H1 (cell line): ENCODE measurements at regions not wholly inside any gene's neighbourhood (a gene's known extent, or its start where the extent isn't known, plus 50 kb on each side); places are given as distances from the start of the nearest gene placed in this dataset.

Source experiments
- CTCF ChIA-PET: fragments of 300-600 bp; sonication (Branson Sonifier 250); formaldehyde crosslinking; loops from one replicate; lab custom pipeline; 2021; ENCODE audit not compliant: partially characterized antibody; lab: Charles Lee
- POLR2A ChIA-PET: fragments of 300-600 bp; sonication (Branson Sonifier 250); formaldehyde crosslinking; loops from one replicate; lab custom pipeline; 2021; ENCODE audit warnings: inconsistent platforms; ENCODE audit not compliant: partially characterized antibody; lab: Charles Lee
- DNase-seq, 2 experiments: peaks; one replicate each; pipeline versions ENCODE4 v3.0.0 to v3.0.0-alpha.2; 2010 to 2022; ENCODE audit warnings: low spot score in 2 of 2, low read depth in 1 of 2, mixed read lengths in 1 of 2
- FAIRE-seq: peaks from 2 replicates; lab custom pipeline; 2011; peaks lifted over from hg19 to GRCh38; lab: Jason Lieb, UNC
- H2AFZ ChIP-seq: 2 replicates; pipeline ENCODE4 v1.8.1; 2012; ENCODE audit warnings: low read length, inconsistent platforms
- H2AK5ac ChIP-seq: 2 replicates; pipeline ENCODE4 v1.6.1; 2013; ENCODE audit warnings: low read depth, low read length
- H2BK120ac ChIP-seq: replicated peaks from 2 replicates; pipeline ENCODE3; 2013; ENCODE audit warnings: low read depth, low read length, inconsistent platforms
- H2BK12ac ChIP-seq: 2 replicates; pipeline ENCODE4 v1.6.1; 2013; ENCODE audit warnings: low read depth, low read length
- H2BK15ac ChIP-seq: 2 replicates; pipeline ENCODE4 v1.6.1; 2013; ENCODE audit warnings: low read length
- H2BK20ac ChIP-seq: 2 replicates; pipeline ENCODE4 v1.6.1; 2013; ENCODE audit warnings: low read length
- H2BK5ac ChIP-seq: 2 replicates; pipeline ENCODE4 v1.6.1; 2013; ENCODE audit warnings: low read depth, low read length
- H3K14ac ChIP-seq: 2 replicates; pipeline ENCODE4 v1.6.1; 2013; ENCODE audit warnings: inconsistent platforms; ENCODE audit not compliant: insufficient read length
- H3K18ac ChIP-seq: 2 replicates; pipeline ENCODE4 v1.6.1; 2013; ENCODE audit warnings: low read length; ENCODE audit errors: extremely low read depth
- H3K23ac ChIP-seq: 2 replicates; pipeline ENCODE4 v1.6.1; 2013; ENCODE audit warnings: inconsistent platforms; ENCODE audit not compliant: insufficient read length
- H3K23me2 ChIP-seq: 2 replicates; pipeline ENCODE4 v1.6.1; 2013; ENCODE audit warnings: low read depth, low read length
- H3K27ac ChIP-seq: 2 replicates; pipeline ENCODE4 v1.6.1; 2011; ENCODE audit warnings: low read depth, low read length, inconsistent platforms
- H3K27me3 ChIP-seq, 4 experiments: replicated peaks in 1 of 4; 1 replicate in 1 of 4; 2 replicates in 3 of 4; pipeline versions ENCODE4 v1.6.1 to v1.8.1; 2011 to 2013; ENCODE audit warnings: low read length in 3 of 4, mild to moderate bottlenecking in 3 of 4, inconsistent platforms in 2 of 4, mixed read lengths in 2 of 4, moderate library complexity in 1 of 4; ENCODE audit not compliant: control insufficient read depth in 3 of 4, insufficient read depth in 3 of 4; ENCODE audit errors: extremely low read depth in 1 of 4
- H3K36me3 ChIP-seq, 4 experiments: 2 replicates each; pipeline versions ENCODE4 v1.6.1 to v1.8.1; 2011 to 2013; ENCODE audit warnings: mild to moderate bottlenecking in 4 of 4, low read length in 3 of 4, moderate library complexity in 2 of 4, control low read depth in 1 of 4, inconsistent platforms in 1 of 4; ENCODE audit not compliant: insufficient read depth in 4 of 4, control insufficient read depth in 2 of 4
- H3K4ac ChIP-seq: replicated peaks from 2 replicates; pipeline ENCODE3; 2013; ENCODE audit warnings: low read length, low read depth, mixed read lengths, inconsistent platforms; ENCODE audit not compliant: insufficient read length
- H3K4me1 ChIP-seq, 4 experiments: replicated peaks in 1 of 4; 1 replicate in 1 of 4; 2 replicates in 3 of 4; pipeline versions ENCODE4 v1.6.1 to v1.8.1; 2011 to 2013; ENCODE audit warnings: low read length in 3 of 4, inconsistent platforms in 2 of 4, mixed read lengths in 1 of 4; ENCODE audit not compliant: insufficient read depth in 4 of 4, control insufficient read depth in 3 of 4
- H3K4me2 ChIP-seq, 2 experiments: 2 replicates each; pipeline versions ENCODE4 v1.6.1 to v1.8.1; 2011 to 2013; ENCODE audit warnings: low read depth in 2 of 2, low read length in 2 of 2, control low read depth in 1 of 2, inconsistent platforms in 1 of 2, mild to moderate bottlenecking in 1 of 2; ENCODE audit not compliant: insufficient read depth in 1 of 2
- H3K4me3 ChIP-seq, 4 experiments: fragments of 200-600, 300-600 bp in 1 of 4; sonication (generic), shearing (Covaris generic), sonication (Bioruptor Twin) in 1 of 4; 2 replicates each; pipeline versions ENCODE4 v1.5.1 to v1.8.1; 2011 to 2016; ENCODE audit warnings: low read length in 4 of 4, low read depth in 3 of 4, control low read depth in 2 of 4, inconsistent platforms in 2 of 4, mild to moderate bottlenecking in 2 of 4, mixed read lengths in 1 of 4, moderate library complexity in 1 of 4; ENCODE audit not compliant: insufficient read depth in 2 of 4; ENCODE audit errors: extremely low read depth in 1 of 4
- H3K56ac ChIP-seq: replicated peaks from 2 replicates; pipeline ENCODE3; 2013; ENCODE audit warnings: low read depth, mild to moderate bottlenecking, mixed read lengths, low read length, inconsistent platforms; ENCODE audit not compliant: insufficient read length
- H3K79me1 ChIP-seq: 2 replicates; pipeline ENCODE4 v1.6.1; 2013; ENCODE audit warnings: low read depth, low read length, control low read depth
- H3K79me2 ChIP-seq, 2 experiments: 2 replicates each; pipeline versions ENCODE4 v1.6.1 to v1.8.1; 2012 to 2013; ENCODE audit warnings: low read length in 2 of 2, mild to moderate bottlenecking in 2 of 2, inconsistent platforms in 1 of 2; ENCODE audit not compliant: insufficient read depth in 2 of 2, control insufficient read depth in 1 of 2
- H3K9ac ChIP-seq, 4 experiments: replicated peaks in 1 of 4; 1 replicate in 1 of 4; 2 replicates in 3 of 4; pipeline versions ENCODE4 v1.6.1 to v1.8.1; 2011 to 2013; ENCODE audit warnings: low read depth in 3 of 4, low read length in 3 of 4, control low read depth in 2 of 4, mild to moderate bottlenecking in 2 of 4, moderate library complexity in 2 of 4, inconsistent platforms in 1 of 4; ENCODE audit errors: extremely low read depth in 1 of 4
- H3K9me3 ChIP-seq, 2 experiments: 2 replicates each; pipeline versions ENCODE4 v1.6.1 to v1.8.1; 2012 to 2013; ENCODE audit warnings: mild to moderate bottlenecking in 2 of 2, moderate library complexity in 2 of 2, control low read depth in 1 of 2, inconsistent platforms in 1 of 2, low read depth in 1 of 2, low read length in 1 of 2, mixed read lengths in 1 of 2; ENCODE audit not compliant: insufficient read depth in 2 of 2
- H4K20me1 ChIP-seq, 2 experiments: replicated peaks in 1 of 2; 2 replicates each; pipeline versions ENCODE3 to v1.8.1; 2011 to 2013; ENCODE audit warnings: inconsistent platforms in 2 of 2, low read length in 2 of 2, mild to moderate bottlenecking in 1 of 2; ENCODE audit not compliant: insufficient read depth in 2 of 2, control insufficient read depth in 1 of 2
- H4K5ac ChIP-seq: 2 replicates; pipeline ENCODE4 v1.6.1; 2013; ENCODE audit warnings: low read length, low read depth, mixed read lengths, inconsistent platforms; ENCODE audit not compliant: insufficient read length
- H4K8ac ChIP-seq: 2 replicates; pipeline ENCODE4 v1.8.0; 2013; ENCODE audit warnings: mild to moderate bottlenecking, moderate library complexity, low read length, inconsistent platforms; ENCODE audit not compliant: insufficient read depth; ENCODE audit errors: extremely low read depth
- H4K91ac ChIP-seq: replicated peaks from 2 replicates; pipeline ENCODE3; 2013; ENCODE audit warnings: low read length, mixed read lengths, inconsistent platforms; ENCODE audit not compliant: insufficient read length
- EZH2 ChIP-seq: fragments of 200-600 bp; sonication (generic); IDR thresholded peaks from 2 replicates; pipeline ENCODE4 v1.7.1; 2012; ENCODE audit warnings: low read depth, mild to moderate bottlenecking, moderate library complexity, low read length, inconsistent platforms; ENCODE audit not compliant: severe bottlenecking
- GTF2F1 ChIP-seq: IDR thresholded peaks from 2 replicates; pipeline ENCODE4 v1.6.1; 2012; ENCODE audit warnings: low read depth, low read length, improper control_type of control experiment, borderline replicate concordance
- HDAC2 ChIP-seq, 2 experiments: fragments of 300-600 bp in 1 of 2; sonication (generic) in 1 of 2; IDR thresholded peaks; 2 replicates each; pipeline ENCODE4 v1.6.1; 2011 to 2012; ENCODE audit warnings: low read depth in 2 of 2, low read length in 2 of 2, mild to moderate bottlenecking in 2 of 2, moderate library complexity in 2 of 2, borderline replicate concordance in 1 of 2, inconsistent platforms in 1 of 2
- KDM5A ChIP-seq: fragments of 200-600 bp; IDR thresholded peaks from 2 replicates; pipeline ENCODE4 v1.7.1; 2012; ENCODE audit warnings: mild to moderate bottlenecking, low read length, inconsistent platforms, mixed read lengths
- MAFK ChIP-seq: IDR thresholded peaks from 2 replicates; pipeline ENCODE4 v1.6.1; 2012; ENCODE audit warnings: low read depth, mild to moderate bottlenecking, improper control_type of control experiment, low read length
- POLR2A ChIP-seq, 2 experiments: IDR thresholded peaks; 1 replicate in 1 of 2; 2 replicates in 1 of 2; pipeline ENCODE4 v1.6.1; 2011; ENCODE audit warnings: low read depth in 2 of 2, low read length in 2 of 2, mild to moderate bottlenecking in 2 of 2; ENCODE audit errors: control extremely low read depth in 1 of 2
- POLR2AphosphoS5 ChIP-seq: IDR thresholded peaks from 2 replicates; pipeline ENCODE4 v1.6.1; 2011; ENCODE audit warnings: low read depth, low read length
- RAD21 ChIP-seq, 2 experiments: IDR thresholded peaks in 1 of 2; conservative IDR thresholded peaks in 1 of 2; 2 replicates each; pipeline ENCODE4 v1.6.1; 2011; ENCODE audit warnings: low read depth in 2 of 2, low read length in 2 of 2, improper control_type of control experiment in 1 of 2, inconsistent platforms in 1 of 2, mild to moderate bottlenecking in 1 of 2, moderate library complexity in 1 of 2
- RBBP5 ChIP-seq: IDR thresholded peaks from 2 replicates; pipeline ENCODE4 v1.7.1; 2012; ENCODE audit warnings: low read depth, mild to moderate bottlenecking, inconsistent platforms, low read length, moderate library complexity, borderline replicate concordance
- SIRT6 ChIP-seq: IDR thresholded peaks from one replicate; pipeline ENCODE4 v1.7.1; 2012; ENCODE audit warnings: low read length, inconsistent platforms
- SUZ12 ChIP-seq: fragments of 200-600 bp; sonication (generic); IDR thresholded peaks from 2 replicates; pipeline ENCODE4 v1.6.1; 2012; ENCODE audit warnings: mild to moderate bottlenecking, inconsistent platforms, low read length, moderate library complexity, mixed read lengths
- WGBS, 2 experiments: shearing (Covaris generic) in 1 of 2; methylation state at CpG; one replicate each; pipeline versions ENCODE4 v1.1.6 to v1.1.7; 2013 to 2015; ENCODE audit warnings: low lambda C conversion rate in 2 of 2, mixed read lengths in 2 of 2, inconsistent platforms in 1 of 2, low coverage in 1 of 2, missing lambda C conversion rate in 1 of 2; ENCODE audit not compliant: insufficient replicate concordance in 2 of 2, insufficient coverage in 1 of 2, insufficient read length in 1 of 2; ENCODE audit errors: extremely low coverage in 1 of 2, missing lambda C conversion rate in 1 of 2; 5-methylcytosine and 5-hydroxymethylcytosine counted together

- ChIA-PET CTCF (no interaction called here), POLR2A (no interaction called here)
- H3K79me1 ChIP-seq, result no peaks in the 10 kb centered on the region
- peaks cover 13 to 18% of the 10 kb centered on the region in 2 experiments for H3K9me3 ChIP-seq
- H3K23ac ChIP-seq, result no peak overlapping the region
- H3K18ac ChIP-seq, result no peak overlapping the region
- no peak overlapping the region for H2BK120ac ChIP-seq
- no peak overlapping the region for H2AK5ac ChIP-seq
- H2BK12ac ChIP-seq, result no peak overlapping the region
- H3K14ac ChIP-seq, result no peak overlapping the region
- H3K79me2 ChIP-seq, result no peaks in the 10 kb centered on the region
- no peak overlapping the region for H3K4me2 ChIP-seq
- no peaks in the 10 kb centered on the region for H3K27me3 ChIP-seq
- no peak overlapping the region for H2BK15ac ChIP-seq
- H3K9ac ChIP-seq, result no peak overlapping the region
- H3K27ac ChIP-seq, result no peak overlapping the region
- H2BK20ac ChIP-seq, result no peak overlapping the region
- H3K4me1 ChIP-seq, result no peaks in the 10 kb centered on the region
- no peaks in the 10 kb centered on the region for H3K36me3 ChIP-seq
- no peak overlapping the region for H2AFZ ChIP-seq
- H4K5ac ChIP-seq, result no peak overlapping the region
- no peak overlapping the region for H4K91ac ChIP-seq
- DNase-seq (no peak), FAIRE-seq (no peak)
- no peak overlapping the region for H3K4me3 ChIP-seq
- H4K8ac ChIP-seq, result no peak overlapping the region
- H3K56ac ChIP-seq, result no peak overlapping the region
- H3K23me2 ChIP-seq, result no peaks in the 10 kb centered on the region
- H2BK5ac ChIP-seq, result no peak overlapping the region
- H3K4ac ChIP-seq, result no peak overlapping the region
- WGBS, 2 experiments, result 91% methylated on average over 1 of the region's 1 CpG; no CpG with 5 or more reads in 1 of the 2 experiments
- H4K20me1 ChIP-seq, result no peaks in the 10 kb centered on the region
- TF ChIP-seq RAD21 (IDR thresholded peaks at IDR 0.05 in 1 of 2, conservative IDR thresholded peaks at IDR 0.05 in 1 of 2; ENCODE audit: low read depth in 2 of 2, low read length in 2 of 2) (no peak), MAFK (no peak), GTF2F1 (no peak), SIRT6 (no peak), KDM5A (no peak), POLR2A (IDR thresholded peaks at IDR 0.05; ENCODE audit: control extremely low read depth in 1 of 2, low read depth in 2 of 2, low read length in 2 of 2) (no peak), EZH2 (no peak), HDAC2 (IDR thresholded peaks at IDR 0.05; ENCODE audit: borderline replicate concordance in 1 of 2, low read depth in 2 of 2, low read length in 2 of 2) (no peak), SUZ12 (no peak), RBBP5 (no peak), POLR2AphosphoS5 (no peak)
These were observed 159.6 kb downstream of the ARL4A start for GRCh38 chr7:12847001-12847400.
